H1 (cell line): ENCODE measurements at regions not wholly inside any gene's neighbourhood (a gene's known extent, or its start where the extent isn't known, plus 50 kb on each side); places are given as distances from the start of the nearest gene placed in this dataset.

Experiments
- ASH2L ChIP-seq: fragments of 200-600, 300-600 bp; sonication (generic); IDR thresholded peaks from one replicate; pipeline ENCODE4 v1.7.1; 2017; ENCODE audit warnings: low read length
- EZH2 ChIP-seq: fragments of 200-600 bp; sonication (generic); IDR thresholded peaks from 2 replicates; pipeline ENCODE4 v1.7.1; 2012; ENCODE audit warnings: low read depth, mild to moderate bottlenecking, moderate library complexity, low read length, inconsistent platforms; ENCODE audit not compliant: severe bottlenecking
- KDM5A ChIP-seq: fragments of 200-600 bp; IDR thresholded peaks from 2 replicates; pipeline ENCODE4 v1.7.1; 2012; ENCODE audit warnings: mild to moderate bottlenecking, low read length, inconsistent platforms, mixed read lengths
- PHF8 ChIP-seq: fragments of 200-600 bp; sonication (generic); conservative IDR thresholded peaks from 2 replicates; pipeline ENCODE4 v1.7.1; 2012; ENCODE audit warnings: low read depth, mild to moderate bottlenecking, inconsistent platforms, low read length, moderate library complexity
- SAP30 ChIP-seq: fragments of 300-600 bp; sonication (generic); IDR thresholded peaks from 2 replicates; pipeline ENCODE4 v1.7.1; 2012; ENCODE audit warnings: low read length, moderate library complexity, mild to moderate bottlenecking, inconsistent platforms; ENCODE audit not compliant: insufficient read depth, insufficient replicate concordance
- SIN3A ChIP-seq, 2 experiments: IDR thresholded peaks in 1 of 2; conservative IDR thresholded peaks in 1 of 2; 2 replicates each; pipeline ENCODE4 v1.6.1; 2011 to 2012; ENCODE audit warnings: low read length in 2 of 2, improper control_type of control experiment in 1 of 2, low read depth in 1 of 2, mild to moderate bottlenecking in 1 of 2
- SIX5 ChIP-seq: IDR thresholded peaks from 2 replicates; pipeline ENCODE4 v1.6.1; 2011; ENCODE audit warnings: mild to moderate bottlenecking, low read depth, low read length
- TF ChIP-seq, protein P1 (sequence below): fragments of 300-600 bp; sonication (generic); IDR thresholded peaks from 2 replicates; pipeline ENCODE4 v1.7.1; 2012; ENCODE audit warnings: low read length, moderate library complexity, mild to moderate bottlenecking, inconsistent platforms; ENCODE audit not compliant: insufficient replicate concordance
- TF ChIP-seq, protein P2 (sequence below): IDR thresholded peaks from 2 replicates; pipeline ENCODE4 v1.6.1; 2011; ENCODE audit warnings: low read length, improper control_type of control experiment

DNA sequence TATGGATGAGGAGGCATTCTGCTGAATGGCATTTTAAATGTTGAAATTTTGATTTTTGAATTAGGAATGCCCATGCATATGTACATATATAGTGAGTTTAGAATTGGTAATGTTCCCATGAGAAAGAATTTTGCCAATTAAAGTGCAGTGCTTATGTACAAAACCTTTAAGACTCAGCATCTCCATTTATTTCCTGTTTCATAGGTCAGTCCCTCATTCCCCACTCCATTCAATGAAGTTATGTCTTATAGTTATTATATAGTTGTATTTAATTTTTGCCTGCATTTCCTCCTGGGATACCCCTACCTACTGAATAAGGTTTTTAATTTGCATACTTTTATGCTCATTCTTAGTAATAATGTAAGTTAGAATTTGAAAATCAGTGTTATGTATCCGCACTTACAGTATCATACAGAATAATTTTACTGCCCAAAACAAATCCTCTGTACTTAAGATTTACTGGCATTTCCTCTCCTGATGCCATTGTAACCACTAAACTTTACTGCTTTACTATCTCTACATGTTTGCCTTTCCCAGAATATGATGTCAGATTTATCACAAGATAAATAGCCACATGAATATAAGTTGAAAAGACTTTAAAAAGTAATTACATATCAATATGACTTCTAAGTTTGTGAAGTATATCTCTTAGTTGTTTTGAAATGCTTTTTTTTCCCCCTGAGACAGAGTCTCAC, 389.1 kb upstream of the NDN start (continued):
- TF ChIP-seq, protein P1, sequence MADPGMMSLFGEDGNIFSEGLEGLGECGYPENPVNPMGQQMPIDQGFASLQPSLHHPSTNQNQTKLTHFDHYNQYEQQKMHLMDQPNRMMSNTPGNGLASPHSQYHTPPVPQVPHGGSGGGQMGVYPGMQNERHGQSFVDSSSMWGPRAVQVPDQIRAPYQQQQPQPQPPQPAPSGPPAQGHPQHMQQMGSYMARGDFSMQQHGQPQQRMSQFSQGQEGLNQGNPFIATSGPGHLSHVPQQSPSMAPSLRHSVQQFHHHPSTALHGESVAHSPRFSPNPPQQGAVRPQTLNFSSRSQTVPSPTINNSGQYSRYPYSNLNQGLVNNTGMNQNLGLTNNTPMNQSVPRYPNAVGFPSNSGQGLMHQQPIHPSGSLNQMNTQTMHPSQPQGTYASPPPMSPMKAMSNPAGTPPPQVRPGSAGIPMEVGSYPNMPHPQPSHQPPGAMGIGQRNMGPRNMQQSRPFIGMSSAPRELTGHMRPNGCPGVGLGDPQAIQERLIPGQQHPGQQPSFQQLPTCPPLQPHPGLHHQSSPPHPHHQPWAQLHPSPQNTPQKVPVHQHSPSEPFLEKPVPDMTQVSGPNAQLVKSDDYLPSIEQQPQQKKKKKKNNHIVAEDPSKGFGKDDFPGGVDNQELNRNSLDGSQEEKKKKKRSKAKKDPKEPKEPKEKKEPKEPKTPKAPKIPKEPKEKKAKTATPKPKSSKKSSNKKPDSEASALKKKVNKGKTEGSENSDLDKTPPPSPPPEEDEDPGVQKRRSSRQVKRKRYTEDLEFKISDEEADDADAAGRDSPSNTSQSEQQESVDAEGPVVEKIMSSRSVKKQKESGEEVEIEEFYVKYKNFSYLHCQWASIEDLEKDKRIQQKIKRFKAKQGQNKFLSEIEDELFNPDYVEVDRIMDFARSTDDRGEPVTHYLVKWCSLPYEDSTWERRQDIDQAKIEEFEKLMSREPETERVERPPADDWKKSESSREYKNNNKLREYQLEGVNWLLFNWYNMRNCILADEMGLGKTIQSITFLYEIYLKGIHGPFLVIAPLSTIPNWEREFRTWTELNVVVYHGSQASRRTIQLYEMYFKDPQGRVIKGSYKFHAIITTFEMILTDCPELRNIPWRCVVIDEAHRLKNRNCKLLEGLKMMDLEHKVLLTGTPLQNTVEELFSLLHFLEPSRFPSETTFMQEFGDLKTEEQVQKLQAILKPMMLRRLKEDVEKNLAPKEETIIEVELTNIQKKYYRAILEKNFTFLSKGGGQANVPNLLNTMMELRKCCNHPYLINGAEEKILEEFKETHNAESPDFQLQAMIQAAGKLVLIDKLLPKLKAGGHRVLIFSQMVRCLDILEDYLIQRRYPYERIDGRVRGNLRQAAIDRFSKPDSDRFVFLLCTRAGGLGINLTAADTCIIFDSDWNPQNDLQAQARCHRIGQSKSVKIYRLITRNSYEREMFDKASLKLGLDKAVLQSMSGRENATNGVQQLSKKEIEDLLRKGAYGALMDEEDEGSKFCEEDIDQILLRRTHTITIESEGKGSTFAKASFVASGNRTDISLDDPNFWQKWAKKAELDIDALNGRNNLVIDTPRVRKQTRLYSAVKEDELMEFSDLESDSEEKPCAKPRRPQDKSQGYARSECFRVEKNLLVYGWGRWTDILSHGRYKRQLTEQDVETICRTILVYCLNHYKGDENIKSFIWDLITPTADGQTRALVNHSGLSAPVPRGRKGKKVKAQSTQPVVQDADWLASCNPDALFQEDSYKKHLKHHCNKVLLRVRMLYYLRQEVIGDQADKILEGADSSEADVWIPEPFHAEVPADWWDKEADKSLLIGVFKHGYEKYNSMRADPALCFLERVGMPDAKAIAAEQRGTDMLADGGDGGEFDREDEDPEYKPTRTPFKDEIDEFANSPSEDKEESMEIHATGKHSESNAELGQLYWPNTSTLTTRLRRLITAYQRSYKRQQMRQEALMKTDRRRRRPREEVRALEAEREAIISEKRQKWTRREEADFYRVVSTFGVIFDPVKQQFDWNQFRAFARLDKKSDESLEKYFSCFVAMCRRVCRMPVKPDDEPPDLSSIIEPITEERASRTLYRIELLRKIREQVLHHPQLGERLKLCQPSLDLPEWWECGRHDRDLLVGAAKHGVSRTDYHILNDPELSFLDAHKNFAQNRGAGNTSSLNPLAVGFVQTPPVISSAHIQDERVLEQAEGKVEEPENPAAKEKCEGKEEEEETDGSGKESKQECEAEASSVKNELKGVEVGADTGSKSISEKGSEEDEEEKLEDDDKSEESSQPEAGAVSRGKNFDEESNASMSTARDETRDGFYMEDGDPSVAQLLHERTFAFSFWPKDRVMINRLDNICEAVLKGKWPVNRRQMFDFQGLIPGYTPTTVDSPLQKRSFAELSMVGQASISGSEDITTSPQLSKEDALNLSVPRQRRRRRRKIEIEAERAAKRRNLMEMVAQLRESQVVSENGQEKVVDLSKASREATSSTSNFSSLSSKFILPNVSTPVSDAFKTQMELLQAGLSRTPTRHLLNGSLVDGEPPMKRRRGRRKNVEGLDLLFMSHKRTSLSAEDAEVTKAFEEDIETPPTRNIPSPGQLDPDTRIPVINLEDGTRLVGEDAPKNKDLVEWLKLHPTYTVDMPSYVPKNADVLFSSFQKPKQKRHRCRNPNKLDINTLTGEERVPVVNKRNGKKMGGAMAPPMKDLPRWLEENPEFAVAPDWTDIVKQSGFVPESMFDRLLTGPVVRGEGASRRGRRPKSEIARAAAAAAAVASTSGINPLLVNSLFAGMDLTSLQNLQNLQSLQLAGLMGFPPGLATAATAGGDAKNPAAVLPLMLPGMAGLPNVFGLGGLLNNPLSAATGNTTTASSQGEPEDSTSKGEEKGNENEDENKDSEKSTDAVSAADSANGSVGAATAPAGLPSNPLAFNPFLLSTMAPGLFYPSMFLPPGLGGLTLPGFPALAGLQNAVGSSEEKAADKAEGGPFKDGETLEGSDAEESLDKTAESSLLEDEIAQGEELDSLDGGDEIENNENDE = no peak
- TF ChIP-seq PHF8 (no peak), SIX5 (no peak), KDM5A (no peak), EZH2 (no peak), SAP30 (no peak), SIN3A (conservative IDR thresholded peaks at IDR 0.05 in 1 of 2, IDR thresholded peaks at IDR 0.05 in 1 of 2; ENCODE audit: low read depth in 1 of 2, low read length in 2 of 2) (no peak), ASH2L (no peak)
- TF ChIP-seq, protein P2, sequence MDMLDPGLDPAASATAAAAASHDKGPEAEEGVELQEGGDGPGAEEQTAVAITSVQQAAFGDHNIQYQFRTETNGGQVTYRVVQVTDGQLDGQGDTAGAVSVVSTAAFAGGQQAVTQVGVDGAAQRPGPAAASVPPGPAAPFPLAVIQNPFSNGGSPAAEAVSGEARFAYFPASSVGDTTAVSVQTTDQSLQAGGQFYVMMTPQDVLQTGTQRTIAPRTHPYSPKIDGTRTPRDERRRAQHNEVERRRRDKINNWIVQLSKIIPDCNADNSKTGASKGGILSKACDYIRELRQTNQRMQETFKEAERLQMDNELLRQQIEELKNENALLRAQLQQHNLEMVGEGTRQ = no peak
